ENCODE measurements at regions not wholly inside any gene's neighbourhood (a gene's known extent, or its start where the extent isn't known, plus 50 kb on each side); places are given as distances from the start of the nearest gene placed in this dataset.

- Mint-ChIP-seq H3K4me3 (no peak overlapping the region), H3K27ac (no peak overlapping the region), H3K27me3 (ENCODE audit: low read depth) (peaks cover 3% of the 10 kb centered on the region), H3K36me3 (peaks cover 53% of the 10 kb centered on the region), H3K9me3 (peaks cover 69% of the 10 kb centered on the region), H3K4me1 (peaks cover 16% of the 10 kb centered on the region)
- DNase-seq (ENCODE audit: low spot score) = no peak
- ChIA-PET CTCF (no interaction called here), POLR2A (no interaction called here)
- TF ChIP-seq TP53 (CRISPR knock-in tag; IDR thresholded peaks at IDR 0.05) = no peak
- TF ChIP-seq E2F5 (CRISPR knock-in tag; IDR thresholded peaks at IDR 0.05) = no peak
- TF ChIP-seq ZBTB43 (CRISPR knock-in tag; IDR thresholded peaks at IDR 0.05) = no peak
- TF ChIP-seq JAZF1 (CRISPR knock-in tag; IDR thresholded peaks at IDR 0.05) = no peak
- no peak for TF ChIP-seq ATF3 (CRISPR knock-in tag; conservative IDR thresholded peaks at IDR 0.05)
- TF ChIP-seq ESRRA (CRISPR knock-in tag; IDR thresholded peaks at IDR 0.05; ENCODE audit: borderline replicate concordance) = no peak
- TF ChIP-seq AFF4 (CRISPR knock-in tag; IDR thresholded peaks at IDR 0.05; ENCODE audit: borderline replicate concordance) = no peak
- TF ChIP-seq GABPB1 (CRISPR knock-in tag; IDR thresholded peaks at IDR 0.05) = no peak
- TF ChIP-seq ZBTB21 (CRISPR knock-in tag; IDR thresholded peaks at IDR 0.05; ENCODE audit: borderline replicate concordance) = no peak
- no peak for TF ChIP-seq NR3C1 (CRISPR knock-in tag; conservative IDR thresholded peaks at IDR 0.05; ENCODE audit: low read depth)
- no peak for TF ChIP-seq TEAD4 (CRISPR knock-in tag; IDR thresholded peaks at IDR 0.05)
- no peak for TF ChIP-seq ZNF396 (CRISPR knock-in tag; IDR thresholded peaks at IDR 0.05; ENCODE audit: borderline replicate concordance)
- no peak for TF ChIP-seq NFATC4 (CRISPR knock-in tag; IDR thresholded peaks at IDR 0.05)
- no peak for ATAC-seq
Measured at GRCh38 chr11:38156495-38157146, 1558.6 kb upstream of the RAG2 start.

- Mint-ChIP-seq H3K27ac (no peak overlapping the region), H3K4me3 (no peak overlapping the region), H3K27me3 (ENCODE audit: low read depth) (peaks cover 3% of the 10 kb centered on the region), H3K9me3 (peaks cover 68% of the 10 kb centered on the region), H3K36me3 (peaks cover 53% of the 10 kb centered on the region), H3K4me1 (peaks cover 16% of the 10 kb centered on the region)
- ATAC-seq (no peak), DNase-seq (ENCODE audit: low spot score) (no peak)
- ChIA-PET CTCF (no interaction called here), POLR2A (no interaction called here)
- TF ChIP-seq RORB (CRISPR knock-in tag; IDR thresholded peaks at IDR 0.05) (no peak), KAT7 (CRISPR knock-in tag; IDR thresholded peaks at IDR 0.05; ENCODE audit: borderline replicate concordance) (no peak), TEAD1 (CRISPR knock-in tag; IDR thresholded peaks at IDR 0.05) (no peak), ZNF281 (CRISPR knock-in tag; IDR thresholded peaks at IDR 0.05) (no peak), ATF2 (CRISPR knock-in tag; IDR thresholded peaks at IDR 0.05; ENCODE audit: borderline replicate concordance, low read depth) (no peak), OVOL2 (CRISPR knock-in tag; IDR thresholded peaks at IDR 0.05; ENCODE audit: borderline replicate concordance) (no peak), CREM (CRISPR knock-in tag; IDR thresholded peaks at IDR 0.05) (no peak), ESRRA (CRISPR knock-in tag; IDR thresholded peaks at IDR 0.05; ENCODE audit: borderline replicate concordance) (no peak), FOXP4 (CRISPR knock-in tag; IDR thresholded peaks at IDR 0.05) (no peak), SP1 (CRISPR knock-in tag; conservative IDR thresholded peaks at IDR 0.05) (no peak), NR3C1 (CRISPR knock-in tag; conservative IDR thresholded peaks at IDR 0.05; ENCODE audit: low read depth) (no peak), ZBTB21 (CRISPR knock-in tag; IDR thresholded peaks at IDR 0.05; ENCODE audit: borderline replicate concordance) (no peak), ATF1 (CRISPR knock-in tag; IDR thresholded peaks at IDR 0.05) (no peak), TP53 (CRISPR knock-in tag; IDR thresholded peaks at IDR 0.05) (no peak)
Measured at GRCh38 chr11:38155856-38156255, 1557.8 kb upstream of the RAG2 start.

Measured in WTC11 (cell line).